Vagina (tissue), 2 donors: ENCODE measurements at regions not wholly inside any gene's neighbourhood (a gene's known extent, or its start where the extent isn't known, plus 50 kb on each side); places are given as distances from the start of the nearest gene placed in this dataset.
A peak's percentile ranks its signal among the peaks of the same experiment; 100 is the strongest.

Experiments
- POLR2AphosphoS5 ChIP-seq, 2 donors: sonication (generic); formaldehyde crosslinking; IDR thresholded peaks; one replicate each; pipeline ENCODE4 v1.9.0; 2017; ENCODE audit warnings: antibody characterized with exemption in 2 of 2, mild to moderate bottlenecking in 2 of 2, low read depth in 1 of 2; ENCODE audit not compliant: insufficient read depth in 1 of 2
- TF ChIP-seq, protein P1 (sequence below), 3 experiments: fragments of 450-650 bp in 2 of 3; fragments of 200-600 bp in 1 of 3; sonication (generic) in 1 of 3; IDR thresholded peaks; one replicate each; pipeline ENCODE4 v1.5.1; 2017 to 2019; ENCODE audit warnings: antibody characterized with exemption in 3 of 3, mild to moderate bottlenecking in 2 of 3, moderate library complexity in 2 of 3

DNA sequence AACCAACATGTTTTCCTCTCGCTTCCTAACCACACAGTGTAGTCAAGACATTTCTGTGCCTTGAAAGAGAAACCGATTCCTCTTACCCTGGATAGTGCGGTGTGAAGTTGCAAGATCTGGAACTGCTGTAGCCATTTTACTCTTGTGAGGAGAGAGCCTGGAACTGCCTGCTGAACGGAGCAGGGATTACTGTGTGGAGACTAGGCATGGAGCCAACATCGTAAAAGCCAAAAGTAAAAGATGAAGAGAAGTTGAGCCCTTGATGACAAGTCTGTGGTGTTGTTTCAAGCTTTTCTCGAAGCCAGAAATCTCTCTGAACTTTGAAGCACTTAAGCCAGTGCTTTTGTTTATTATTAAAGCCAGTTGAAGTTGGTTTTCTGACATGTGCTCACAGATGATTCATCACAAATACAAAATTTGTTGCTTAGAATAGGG, 110.1 kb upstream of the GRIN3A start:
- TF ChIP-seq, protein P1, sequence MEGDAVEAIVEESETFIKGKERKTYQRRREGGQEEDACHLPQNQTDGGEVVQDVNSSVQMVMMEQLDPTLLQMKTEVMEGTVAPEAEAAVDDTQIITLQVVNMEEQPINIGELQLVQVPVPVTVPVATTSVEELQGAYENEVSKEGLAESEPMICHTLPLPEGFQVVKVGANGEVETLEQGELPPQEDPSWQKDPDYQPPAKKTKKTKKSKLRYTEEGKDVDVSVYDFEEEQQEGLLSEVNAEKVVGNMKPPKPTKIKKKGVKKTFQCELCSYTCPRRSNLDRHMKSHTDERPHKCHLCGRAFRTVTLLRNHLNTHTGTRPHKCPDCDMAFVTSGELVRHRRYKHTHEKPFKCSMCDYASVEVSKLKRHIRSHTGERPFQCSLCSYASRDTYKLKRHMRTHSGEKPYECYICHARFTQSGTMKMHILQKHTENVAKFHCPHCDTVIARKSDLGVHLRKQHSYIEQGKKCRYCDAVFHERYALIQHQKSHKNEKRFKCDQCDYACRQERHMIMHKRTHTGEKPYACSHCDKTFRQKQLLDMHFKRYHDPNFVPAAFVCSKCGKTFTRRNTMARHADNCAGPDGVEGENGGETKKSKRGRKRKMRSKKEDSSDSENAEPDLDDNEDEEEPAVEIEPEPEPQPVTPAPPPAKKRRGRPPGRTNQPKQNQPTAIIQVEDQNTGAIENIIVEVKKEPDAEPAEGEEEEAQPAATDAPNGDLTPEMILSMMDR (IDR thresholded peaks at IDR 0.05), result no peak
- TF ChIP-seq POLR2AphosphoS5 (IDR thresholded peaks at IDR 0.05; ENCODE audit: insufficient read depth in 1 of 2, low read depth in 1 of 2), result peak in 1 of 2 donors; percentile 31
